ENCODE measurements at regions not wholly inside any gene's neighbourhood (a gene's known extent, or its start where the extent isn't known, plus 50 kb on each side); places are given as distances from the start of the nearest gene placed in this dataset.

DNA sequence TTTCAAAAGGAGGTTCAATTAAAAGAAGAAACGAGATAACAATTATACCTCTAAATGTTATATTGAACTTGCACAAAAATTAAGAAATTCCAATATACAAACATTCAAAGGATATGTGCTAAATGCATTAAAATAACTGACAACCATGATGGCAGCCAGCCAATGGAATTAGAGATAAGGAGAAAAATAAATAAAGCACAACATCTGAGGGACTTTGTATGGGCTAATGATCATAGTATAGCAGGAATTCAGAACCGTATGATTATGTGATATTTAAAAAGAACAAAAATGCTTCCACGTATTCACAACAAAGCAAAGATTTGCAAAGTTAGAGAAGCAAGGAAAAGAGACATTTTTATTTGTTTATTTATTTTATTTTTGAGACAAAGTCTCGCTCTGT lies 1103.0 kb downstream of the CBLN2 start:
- no peaks in the 10 kb centered on the region for H3K36me3 ChIP-seq
- no peaks in the 10 kb centered on the region for H3K4me1 ChIP-seq
- TF ChIP-seq POLR2A (IDR thresholded peaks at IDR 0.05) (no peak), POLR2AphosphoS5 (IDR thresholded peaks at IDR 0.05; ENCODE audit: insufficient read depth in 1 of 2, low read depth in 1 of 2) (no peak)
- TF ChIP-seq, protein P1, sequence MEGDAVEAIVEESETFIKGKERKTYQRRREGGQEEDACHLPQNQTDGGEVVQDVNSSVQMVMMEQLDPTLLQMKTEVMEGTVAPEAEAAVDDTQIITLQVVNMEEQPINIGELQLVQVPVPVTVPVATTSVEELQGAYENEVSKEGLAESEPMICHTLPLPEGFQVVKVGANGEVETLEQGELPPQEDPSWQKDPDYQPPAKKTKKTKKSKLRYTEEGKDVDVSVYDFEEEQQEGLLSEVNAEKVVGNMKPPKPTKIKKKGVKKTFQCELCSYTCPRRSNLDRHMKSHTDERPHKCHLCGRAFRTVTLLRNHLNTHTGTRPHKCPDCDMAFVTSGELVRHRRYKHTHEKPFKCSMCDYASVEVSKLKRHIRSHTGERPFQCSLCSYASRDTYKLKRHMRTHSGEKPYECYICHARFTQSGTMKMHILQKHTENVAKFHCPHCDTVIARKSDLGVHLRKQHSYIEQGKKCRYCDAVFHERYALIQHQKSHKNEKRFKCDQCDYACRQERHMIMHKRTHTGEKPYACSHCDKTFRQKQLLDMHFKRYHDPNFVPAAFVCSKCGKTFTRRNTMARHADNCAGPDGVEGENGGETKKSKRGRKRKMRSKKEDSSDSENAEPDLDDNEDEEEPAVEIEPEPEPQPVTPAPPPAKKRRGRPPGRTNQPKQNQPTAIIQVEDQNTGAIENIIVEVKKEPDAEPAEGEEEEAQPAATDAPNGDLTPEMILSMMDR (IDR thresholded peaks at IDR 0.05): no peak
- intact Hi-C loops (cut with DNase I): no loop called here
- no peak for DNase-seq (ENCODE audit: extremely low spot score in 2 of 2)
- no peaks in the 10 kb centered on the region for H3K27me3 ChIP-seq
- H3K4me3 ChIP-seq: no peak overlapping the region
- no peak overlapping the region for H3K27ac ChIP-seq
- no peaks in the 10 kb centered on the region for H3K9me3 ChIP-seq

DNA sequence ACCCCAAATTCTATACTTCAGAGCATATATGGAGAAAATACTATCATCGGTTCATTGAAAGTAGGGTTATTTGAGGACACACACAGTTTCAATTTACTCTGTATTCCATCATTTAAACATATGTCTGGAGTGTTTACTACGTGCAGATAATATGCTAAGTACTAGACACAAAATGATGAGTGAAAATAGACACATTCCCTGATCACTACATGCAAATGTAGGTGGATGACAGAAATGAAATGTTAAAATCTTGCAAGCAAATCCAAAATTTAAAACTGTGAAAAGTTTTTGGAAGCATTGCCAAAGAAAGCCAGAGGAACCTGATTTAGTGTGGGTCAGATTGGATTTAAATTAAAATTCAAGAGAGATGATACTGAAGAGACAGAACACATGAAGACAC lies 1106.6 kb downstream of the CBLN2 start:
- TF ChIP-seq, protein P1 (IDR thresholded peaks at IDR 0.05): no peak
- TF ChIP-seq POLR2AphosphoS5 (IDR thresholded peaks at IDR 0.05; ENCODE audit: insufficient read depth in 1 of 2, low read depth in 1 of 2): no peak
- no peak for TF ChIP-seq POLR2A (IDR thresholded peaks at IDR 0.05)
- Histone ChIP-seq H3K27ac (no peak overlapping the region), H3K9me3 (no peaks in the 10 kb centered on the region), H3K4me3 (no peak overlapping the region), H3K27me3 (no peaks in the 10 kb centered on the region), H3K36me3 (no peaks in the 10 kb centered on the region), H3K4me1 (no peaks in the 10 kb centered on the region)
- no peak for DNase-seq (ENCODE audit: extremely low spot score in 2 of 2)
- intact Hi-C loops (cut with DNase I): no loop called here

DNA sequence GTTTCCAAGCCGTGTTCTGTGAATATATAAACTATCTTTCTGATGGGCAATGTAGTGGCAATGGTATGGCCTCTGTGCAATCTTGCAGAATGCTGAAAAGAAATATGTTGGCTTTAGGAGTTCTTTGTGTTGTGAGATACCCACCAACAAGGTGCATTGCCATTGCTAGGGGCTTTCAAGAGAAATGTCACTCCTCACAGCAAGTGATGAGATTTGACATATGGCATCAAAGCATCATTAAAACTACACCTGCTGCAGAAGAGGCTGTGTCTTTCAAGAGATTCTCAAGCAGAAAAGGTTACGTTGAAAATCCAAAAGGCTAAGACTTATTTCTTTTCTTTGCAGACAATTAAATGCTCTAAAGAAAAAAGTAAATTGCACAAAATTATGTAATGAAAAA lies 1110.8 kb downstream of the CBLN2 start:
- intact Hi-C loops (cut with DNase I): no loop called here
- no peak overlapping the region for H3K4me3 ChIP-seq
- TF ChIP-seq POLR2A (IDR thresholded peaks at IDR 0.05) (no peak), POLR2AphosphoS5 (IDR thresholded peaks at IDR 0.05; ENCODE audit: insufficient read depth in 1 of 2, low read depth in 1 of 2) (no peak)
- TF ChIP-seq, protein P1 (IDR thresholded peaks at IDR 0.05): no peak

DNA sequence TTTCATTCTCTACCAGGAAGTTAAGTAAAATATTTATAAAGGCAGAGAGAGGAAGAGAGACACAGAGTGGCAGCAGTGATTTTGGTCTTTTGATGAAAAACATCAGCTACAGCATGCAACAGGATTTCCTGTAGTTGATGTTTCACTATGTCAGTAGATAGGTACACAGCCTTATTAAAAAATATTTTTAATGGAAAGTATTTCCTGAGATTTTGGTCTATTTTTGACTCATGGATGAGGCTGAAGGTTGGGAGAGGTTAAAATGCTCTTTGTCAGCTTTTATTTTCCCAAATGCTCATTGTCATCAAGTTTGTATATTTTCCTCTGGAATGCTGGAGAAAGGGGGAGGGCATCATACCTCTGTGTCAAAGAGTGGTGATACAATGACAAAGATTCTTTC lies 1112.5 kb downstream of the CBLN2 start:
- H3K4me1 ChIP-seq: no peaks in the 10 kb centered on the region
- TF ChIP-seq, protein P1 (IDR thresholded peaks at IDR 0.05): no peak
- TF ChIP-seq POLR2AphosphoS5 (IDR thresholded peaks at IDR 0.05; ENCODE audit: insufficient read depth in 1 of 2, low read depth in 1 of 2): no peak
- TF ChIP-seq POLR2A (IDR thresholded peaks at IDR 0.05): no peak
- H3K9me3 ChIP-seq: no peaks in the 10 kb centered on the region
- DNase-seq (ENCODE audit: extremely low spot score in 2 of 2): no peak
- intact Hi-C loops (cut with DNase I): no loop called here
- H3K4me3 ChIP-seq: no peak overlapping the region
- H3K36me3 ChIP-seq: no peaks in the 10 kb centered on the region
- H3K27me3 ChIP-seq: no peaks in the 10 kb centered on the region
- no peak overlapping the region for H3K27ac ChIP-seq

More for the DNA sequence above, 1110.8 kb downstream of the CBLN2 start:
- Histone ChIP-seq H3K27ac (no peak overlapping the region), H3K27me3 (no peaks in the 10 kb centered on the region), H3K36me3 (no peaks in the 10 kb centered on the region), H3K9me3 (no peaks in the 10 kb centered on the region), H3K4me1 (no peaks in the 10 kb centered on the region)
- no peak for DNase-seq (ENCODE audit: extremely low spot score in 2 of 2)

DNA sequence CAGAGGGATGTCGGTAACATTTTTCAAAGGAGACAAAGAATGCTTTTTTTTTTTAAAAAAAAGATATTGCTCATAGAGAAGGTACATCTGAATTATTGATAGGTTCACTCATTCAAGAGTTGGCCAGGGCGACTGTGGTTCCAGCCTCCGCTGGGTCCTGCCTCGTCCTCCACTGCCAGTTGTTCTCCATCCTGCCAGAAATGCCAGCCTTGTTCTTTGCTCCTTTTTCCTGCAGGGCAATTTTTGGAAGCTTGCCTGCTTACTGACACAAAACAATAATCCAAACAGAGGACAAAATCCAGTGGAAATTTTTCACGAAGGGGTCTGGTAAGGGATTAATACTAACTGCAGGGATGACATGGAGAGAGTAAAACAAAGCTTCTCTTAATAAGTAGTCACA lies 1113.0 kb downstream of the CBLN2 start:
- H3K36me3 ChIP-seq: no peaks in the 10 kb centered on the region
- no peaks in the 10 kb centered on the region for H3K9me3 ChIP-seq
- no peak for DNase-seq (ENCODE audit: extremely low spot score in 2 of 2)
- no peak overlapping the region for H3K4me3 ChIP-seq
- no peaks in the 10 kb centered on the region for H3K4me1 ChIP-seq
- no peak overlapping the region for H3K27ac ChIP-seq
- H3K27me3 ChIP-seq: no peaks in the 10 kb centered on the region
- TF ChIP-seq, protein P1 (IDR thresholded peaks at IDR 0.05): no peak
- no peak for TF ChIP-seq POLR2AphosphoS5 (IDR thresholded peaks at IDR 0.05; ENCODE audit: insufficient read depth in 1 of 2, low read depth in 1 of 2)
- intact Hi-C loops (cut with DNase I): no loop called here
